HUES6 (cell line): ENCODE measurements at regions not wholly inside any gene's neighbourhood (a gene's known extent, or its start where the extent isn't known, plus 50 kb on each side); places are given as distances from the start of the nearest gene placed in this dataset.
"Not testable (repeated sequence)": the region's sequence is repeated elsewhere in the genome, so short reads cannot be mapped to it uniquely, and the experiment has no call there.

ENCODE experiments used
- H3K27ac ChIP-seq: 2 replicates; pipeline ENCODE4 v1.7.0; 2013; ENCODE audit warnings: low read depth, mild to moderate bottlenecking, low read length, inconsistent platforms
- H3K27me3 ChIP-seq: 2 replicates; pipeline ENCODE4 v1.6.1; 2013; ENCODE audit warnings: low read length; ENCODE audit not compliant: control insufficient read depth, insufficient read depth
- H3K36me3 ChIP-seq: 2 replicates; pipeline ENCODE4 v1.6.1; 2013; ENCODE audit warnings: low read length; ENCODE audit not compliant: control insufficient read depth, insufficient read depth
- H3K4me1 ChIP-seq: 2 replicates; pipeline ENCODE4 v1.6.1; 2013; ENCODE audit warnings: low read length; ENCODE audit not compliant: control insufficient read depth, insufficient read depth
- H3K4me3 ChIP-seq: 2 replicates; pipeline ENCODE4 v1.5.1; 2013; ENCODE audit warnings: low read depth, low read length
- H3K9ac ChIP-seq: one replicate; pipeline ENCODE4 v1.6.1; 2013; ENCODE audit warnings: mild to moderate bottlenecking, low read length
- H3K9me3 ChIP-seq: 2 replicates; pipeline ENCODE4 v1.6.1; 2013; ENCODE audit warnings: low read depth, low read length; ENCODE audit not compliant: control insufficient read depth, insufficient read depth

DNA sequence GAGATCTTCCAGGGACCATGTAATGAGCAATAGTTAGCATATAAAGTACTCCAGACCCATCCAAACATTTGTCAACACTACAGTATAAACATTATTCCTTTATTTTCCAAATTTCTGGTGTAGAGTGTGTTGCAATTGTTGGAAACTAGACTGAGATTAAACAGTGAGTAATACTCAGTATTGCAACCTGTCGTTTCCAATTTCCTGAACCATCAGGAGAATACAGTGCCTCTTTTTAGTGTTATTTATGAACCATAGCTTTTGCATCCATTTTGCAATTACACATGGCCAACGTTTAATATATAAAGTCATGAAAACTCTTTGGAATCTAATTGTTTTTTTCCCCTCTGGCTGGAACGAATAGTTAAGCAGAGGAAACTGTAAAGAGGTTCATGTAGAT is 58.3 kb upstream of the DHRSX start:
- H3K4me1 ChIP-seq = no peaks in the 10 kb centered on the region
- H3K27ac ChIP-seq = no peak overlapping the region
- no peak overlapping the region for H3K9ac ChIP-seq
- no peak overlapping the region for H3K4me3 ChIP-seq
- H3K9me3 ChIP-seq = peaks cover 7% of the 10 kb centered on the region
- no peaks in the 10 kb centered on the region for H3K36me3 ChIP-seq
- no peaks in the 10 kb centered on the region for H3K27me3 ChIP-seq

DNA sequence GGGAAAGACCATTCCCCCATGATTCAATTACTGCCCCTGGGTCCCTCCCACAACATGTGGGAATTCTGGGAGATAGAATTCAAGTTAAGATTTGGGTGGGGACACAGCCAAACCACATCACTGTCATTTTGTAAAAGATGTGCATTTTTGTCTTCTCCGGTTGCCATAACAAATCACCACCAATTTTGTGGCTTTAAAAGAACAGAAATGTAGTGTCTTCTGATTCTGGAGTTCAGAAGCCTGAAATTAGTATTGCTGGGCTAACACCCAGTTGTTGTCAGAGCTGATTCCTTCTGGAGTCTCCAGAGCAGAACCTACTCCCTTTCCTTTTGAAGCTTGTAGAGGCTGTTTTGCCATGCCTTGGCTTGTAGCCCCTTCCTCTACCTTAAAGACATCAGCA is 54.1 kb upstream of the DHRSX start:
- peaks cover 7% of the 10 kb centered on the region for H3K9me3 ChIP-seq
- peaks cover 9% of the 10 kb centered on the region for H3K4me1 ChIP-seq
- H3K36me3 ChIP-seq = no peaks in the 10 kb centered on the region
- no peak overlapping the region for H3K9ac ChIP-seq
- no peak overlapping the region for H3K4me3 ChIP-seq
- no peak overlapping the region for H3K27ac ChIP-seq
- no peaks in the 10 kb centered on the region for H3K27me3 ChIP-seq

DNA sequence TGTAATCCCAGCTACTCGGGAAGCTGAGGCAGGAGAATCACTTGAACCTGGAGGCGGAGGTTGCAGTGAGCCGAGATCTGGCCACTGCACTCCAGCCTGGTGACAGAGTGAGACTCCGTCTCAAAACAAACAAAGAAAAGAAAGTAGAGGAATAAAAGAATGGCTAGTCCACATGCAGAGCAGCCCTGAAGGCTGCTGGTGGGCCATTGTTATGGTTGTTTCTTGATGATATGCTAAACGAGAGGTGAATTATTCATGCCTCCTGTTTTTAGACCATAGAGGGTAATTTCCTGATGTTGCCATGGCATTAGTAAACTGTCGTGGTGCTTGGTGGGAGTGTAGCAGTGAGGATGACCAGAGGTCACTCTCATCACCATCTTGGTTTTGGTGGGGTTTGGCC is 53.3 kb upstream of the DHRSX start:
- H3K4me1 ChIP-seq = peaks cover 16% of the 10 kb centered on the region
- not testable (repeated sequence) for H3K4me3 ChIP-seq

DNA sequence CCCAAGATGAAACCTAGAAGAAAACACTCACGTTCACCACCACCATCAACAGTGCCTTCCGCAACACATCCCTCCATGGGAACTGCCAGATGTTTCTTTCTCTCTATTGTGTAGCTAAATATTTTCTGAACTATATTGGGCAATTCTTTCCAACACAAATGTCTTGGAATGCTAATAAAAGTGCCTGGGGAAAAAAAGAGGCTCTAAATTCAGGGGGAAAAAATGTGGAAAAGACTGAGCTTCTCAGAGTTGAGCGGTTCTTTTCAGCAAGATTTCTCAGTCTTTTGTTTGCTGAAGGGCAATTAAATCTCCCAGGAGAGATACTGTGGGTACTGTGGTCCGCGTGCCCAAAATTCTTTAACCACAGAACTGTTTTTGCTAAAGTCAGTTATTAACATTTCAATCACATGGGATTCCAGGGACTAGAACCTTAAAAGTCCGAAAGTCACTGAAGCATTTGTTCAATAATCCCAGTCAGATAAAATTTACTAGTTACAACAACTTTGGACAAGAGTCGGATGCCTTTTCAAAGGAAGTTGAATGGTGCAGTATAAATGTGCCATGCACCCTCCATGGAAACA is 51.9 kb upstream of the DHRSX start:
- peaks cover 7% of the 10 kb centered on the region for H3K9me3 ChIP-seq
- no peak overlapping the region for H3K27ac ChIP-seq
- H3K4me1 ChIP-seq = peaks cover 24% of the 10 kb centered on the region
- no peaks in the 10 kb centered on the region for H3K27me3 ChIP-seq
- no peak overlapping the region for H3K4me3 ChIP-seq
- H3K36me3 ChIP-seq = no peaks in the 10 kb centered on the region
- H3K9ac ChIP-seq = no peak overlapping the region

More for the DNA sequence above, 53.3 kb upstream of the DHRSX start:
- not testable (repeated sequence) for H3K27ac ChIP-seq, H3K36me3 ChIP-seq, H3K27me3 ChIP-seq, H3K9ac ChIP-seq, H3K9me3 ChIP-seq

DNA sequence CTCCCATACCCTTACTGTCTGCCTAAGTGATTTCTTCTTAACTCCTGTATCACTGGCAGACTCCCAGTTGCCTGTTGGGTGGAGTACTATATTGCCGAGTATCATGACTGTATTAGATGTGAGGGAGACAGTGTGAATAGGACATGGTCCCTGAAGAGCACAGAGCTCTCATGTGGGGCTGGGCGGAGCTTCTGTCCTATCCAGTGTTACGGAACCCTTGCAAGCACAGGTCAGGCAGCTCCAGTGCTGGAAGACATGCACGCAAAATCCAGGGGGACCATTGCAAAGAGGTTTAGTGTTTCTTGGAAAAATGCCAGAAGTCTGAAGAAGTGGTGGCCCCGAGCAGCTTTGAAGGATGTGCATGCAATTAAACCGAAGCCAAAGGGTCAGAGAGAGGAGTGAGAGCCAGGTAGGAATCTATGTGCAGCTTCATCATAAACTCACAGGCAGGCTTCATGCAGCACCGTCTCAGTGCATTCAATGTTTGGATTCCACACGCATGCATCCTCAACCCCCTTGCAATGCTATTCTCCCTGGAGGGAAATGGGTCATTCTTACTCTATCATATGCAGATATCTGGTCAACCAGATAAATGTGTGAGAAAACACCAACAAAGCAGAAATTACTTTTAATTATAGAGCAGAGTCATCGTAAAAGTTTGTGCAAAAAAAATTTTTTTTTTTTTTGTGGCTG is 49.7 kb upstream of the DHRSX start:
- peaks cover 23% of the 10 kb centered on the region for H3K9me3 ChIP-seq
- H3K4me1 ChIP-seq = peaks cover 24% of the 10 kb centered on the region
- no peaks in the 10 kb centered on the region for H3K27me3 ChIP-seq
- H3K36me3 ChIP-seq = no peaks in the 10 kb centered on the region
- H3K27ac ChIP-seq = no peak overlapping the region
- no peak overlapping the region for H3K9ac ChIP-seq
- H3K4me3 ChIP-seq = no peak overlapping the region
